ENCODE measurements at regions not wholly inside any gene's neighbourhood (a gene's known extent, or its start where the extent isn't known, plus 50 kb on each side); places are given as distances from the start of the nearest gene placed in this dataset.

DNA sequence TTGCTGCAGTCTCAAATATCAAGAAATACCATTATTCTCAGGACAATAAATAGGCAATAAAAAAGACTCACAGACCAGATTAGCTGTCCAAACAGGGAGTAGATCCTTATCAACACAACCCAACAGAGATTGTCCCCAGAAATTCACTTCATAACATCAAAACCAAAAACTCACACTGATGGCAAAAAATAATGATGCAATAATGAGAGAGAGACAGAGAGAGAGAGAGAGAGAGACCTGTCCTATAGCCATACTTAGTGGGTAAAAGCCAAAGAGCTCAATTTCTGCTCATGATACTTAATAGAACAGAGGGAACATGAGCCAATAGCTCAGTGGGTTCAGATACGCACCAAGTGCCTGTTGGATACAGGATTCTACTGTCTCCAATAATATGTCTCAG, 244.5 kb downstream of the FAM72C start:
- Histone ChIP-seq H4K20me1 (ENCODE audit: insufficient read depth) (no peaks in the 10 kb centered on the region), H3K27ac (ENCODE audit: low read depth, low read length) (no peak overlapping the region), H3K27me3 (ENCODE audit: insufficient read depth, low read length) (no peaks in the 10 kb centered on the region), H3K4me2 (ENCODE audit: low read length) (no peak overlapping the region), H3K9ac (ENCODE audit: low read length) (no peak overlapping the region), H2AFZ (ENCODE audit: low read depth, low read length, poor library complexity, severe bottlenecking) (no peak overlapping the region), H3K4me3 (replicated peaks in 1 of 2; ENCODE audit: low read depth in 1 of 2, low read length in 2 of 2) (no peak overlapping the region), H3K9me3 (ENCODE audit: control insufficient read depth in 1 of 2, insufficient read depth in 1 of 2, low read depth in 1 of 2, low read length in 2 of 2) (no peaks in the 10 kb centered on the region), H3K4me1 (ENCODE audit: control insufficient read depth in 1 of 2, insufficient read depth in 2 of 2, low read length in 2 of 2) (no peaks in the 10 kb centered on the region), H3K9me2 (ENCODE audit: insufficient read depth) (no peaks in the 10 kb centered on the region), H3K79me2 (ENCODE audit: insufficient read depth, low read length) (no peaks in the 10 kb centered on the region), H3K36me3 (ENCODE audit: control insufficient read depth in 1 of 2, insufficient read depth in 2 of 2, low read length in 2 of 2) (no peaks in the 10 kb centered on the region)
- RAD21 ChIA-PET (ENCODE audit: low non-redundant PET in 1 of 2, low total read pairs in 2 of 2, uncharacterized antibody in 2 of 2, unreplicated experiment in 2 of 2), result no interaction called here
- ATAC-seq (no peak), DNase-seq (ENCODE audit: low read depth, low spot score) (no peak)
- intact Hi-C loops (cut with micrococcal nuclease), result no loop called here
- POLR2A ChIA-PET, result no interaction called here
- BruUV-seq (replicated peaks), result no TSS peak
- CTCF ChIA-PET, result no interaction called here
- TF ChIP-seq, protein P1, sequence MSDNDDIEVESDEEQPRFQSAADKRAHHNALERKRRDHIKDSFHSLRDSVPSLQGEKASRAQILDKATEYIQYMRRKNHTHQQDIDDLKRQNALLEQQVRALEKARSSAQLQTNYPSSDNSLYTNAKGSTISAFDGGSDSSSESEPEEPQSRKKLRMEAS (IDR thresholded peaks at IDR 0.05), result no peak
- TF ChIP-seq FOSL1 (IDR thresholded peaks at IDR 0.05; ENCODE audit: low read depth), result no peak
- TF ChIP-seq SIN3A (IDR thresholded peaks at IDR 0.05; ENCODE audit: low read depth), result no peak
- no peak for TF ChIP-seq YY1 (IDR thresholded peaks at IDR 0.05; ENCODE audit: extremely low read depth, insufficient replicate concordance, low read depth, low read length)
- TF ChIP-seq, protein P2, sequence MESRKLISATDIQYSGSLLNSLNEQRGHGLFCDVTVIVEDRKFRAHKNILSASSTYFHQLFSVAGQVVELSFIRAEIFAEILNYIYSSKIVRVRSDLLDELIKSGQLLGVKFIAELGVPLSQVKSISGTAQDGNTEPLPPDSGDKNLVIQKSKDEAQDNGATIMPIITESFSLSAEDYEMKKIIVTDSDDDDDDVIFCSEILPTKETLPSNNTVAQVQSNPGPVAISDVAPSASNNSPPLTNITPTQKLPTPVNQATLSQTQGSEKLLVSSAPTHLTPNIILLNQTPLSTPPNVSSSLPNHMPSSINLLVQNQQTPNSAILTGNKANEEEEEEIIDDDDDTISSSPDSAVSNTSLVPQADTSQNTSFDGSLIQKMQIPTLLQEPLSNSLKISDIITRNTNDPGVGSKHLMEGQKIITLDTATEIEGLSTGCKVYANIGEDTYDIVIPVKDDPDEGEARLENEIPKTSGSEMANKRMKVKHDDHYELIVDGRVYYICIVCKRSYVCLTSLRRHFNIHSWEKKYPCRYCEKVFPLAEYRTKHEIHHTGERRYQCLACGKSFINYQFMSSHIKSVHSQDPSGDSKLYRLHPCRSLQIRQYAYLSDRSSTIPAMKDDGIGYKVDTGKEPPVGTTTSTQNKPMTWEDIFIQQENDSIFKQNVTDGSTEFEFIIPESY (IDR thresholded peaks at IDR 0.05; ENCODE audit: extremely low read depth, insufficient replicate concordance, low read length), result no peak
- TF ChIP-seq EZH2 (IDR thresholded peaks at IDR 0.05), result no peak
- TF ChIP-seq, protein P3, sequence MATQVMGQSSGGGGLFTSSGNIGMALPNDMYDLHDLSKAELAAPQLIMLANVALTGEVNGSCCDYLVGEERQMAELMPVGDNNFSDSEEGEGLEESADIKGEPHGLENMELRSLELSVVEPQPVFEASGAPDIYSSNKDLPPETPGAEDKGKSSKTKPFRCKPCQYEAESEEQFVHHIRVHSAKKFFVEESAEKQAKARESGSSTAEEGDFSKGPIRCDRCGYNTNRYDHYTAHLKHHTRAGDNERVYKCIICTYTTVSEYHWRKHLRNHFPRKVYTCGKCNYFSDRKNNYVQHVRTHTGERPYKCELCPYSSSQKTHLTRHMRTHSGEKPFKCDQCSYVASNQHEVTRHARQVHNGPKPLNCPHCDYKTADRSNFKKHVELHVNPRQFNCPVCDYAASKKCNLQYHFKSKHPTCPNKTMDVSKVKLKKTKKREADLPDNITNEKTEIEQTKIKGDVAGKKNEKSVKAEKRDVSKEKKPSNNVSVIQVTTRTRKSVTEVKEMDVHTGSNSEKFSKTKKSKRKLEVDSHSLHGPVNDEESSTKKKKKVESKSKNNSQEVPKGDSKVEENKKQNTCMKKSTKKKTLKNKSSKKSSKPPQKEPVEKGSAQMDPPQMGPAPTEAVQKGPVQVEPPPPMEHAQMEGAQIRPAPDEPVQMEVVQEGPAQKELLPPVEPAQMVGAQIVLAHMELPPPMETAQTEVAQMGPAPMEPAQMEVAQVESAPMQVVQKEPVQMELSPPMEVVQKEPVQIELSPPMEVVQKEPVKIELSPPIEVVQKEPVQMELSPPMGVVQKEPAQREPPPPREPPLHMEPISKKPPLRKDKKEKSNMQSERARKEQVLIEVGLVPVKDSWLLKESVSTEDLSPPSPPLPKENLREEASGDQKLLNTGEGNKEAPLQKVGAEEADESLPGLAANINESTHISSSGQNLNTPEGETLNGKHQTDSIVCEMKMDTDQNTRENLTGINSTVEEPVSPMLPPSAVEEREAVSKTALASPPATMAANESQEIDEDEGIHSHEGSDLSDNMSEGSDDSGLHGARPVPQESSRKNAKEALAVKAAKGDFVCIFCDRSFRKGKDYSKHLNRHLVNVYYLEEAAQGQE (IDR thresholded peaks at IDR 0.05; ENCODE audit: low read depth), result no peak
- no peak for TF ChIP-seq POLR2AphosphoS5 (IDR thresholded peaks at IDR 0.05; ENCODE audit: low read depth, low read length)
- TF ChIP-seq CBX3 (IDR thresholded peaks at IDR 0.05; ENCODE audit: low read depth), result no peak
- TF ChIP-seq, protein P4, sequence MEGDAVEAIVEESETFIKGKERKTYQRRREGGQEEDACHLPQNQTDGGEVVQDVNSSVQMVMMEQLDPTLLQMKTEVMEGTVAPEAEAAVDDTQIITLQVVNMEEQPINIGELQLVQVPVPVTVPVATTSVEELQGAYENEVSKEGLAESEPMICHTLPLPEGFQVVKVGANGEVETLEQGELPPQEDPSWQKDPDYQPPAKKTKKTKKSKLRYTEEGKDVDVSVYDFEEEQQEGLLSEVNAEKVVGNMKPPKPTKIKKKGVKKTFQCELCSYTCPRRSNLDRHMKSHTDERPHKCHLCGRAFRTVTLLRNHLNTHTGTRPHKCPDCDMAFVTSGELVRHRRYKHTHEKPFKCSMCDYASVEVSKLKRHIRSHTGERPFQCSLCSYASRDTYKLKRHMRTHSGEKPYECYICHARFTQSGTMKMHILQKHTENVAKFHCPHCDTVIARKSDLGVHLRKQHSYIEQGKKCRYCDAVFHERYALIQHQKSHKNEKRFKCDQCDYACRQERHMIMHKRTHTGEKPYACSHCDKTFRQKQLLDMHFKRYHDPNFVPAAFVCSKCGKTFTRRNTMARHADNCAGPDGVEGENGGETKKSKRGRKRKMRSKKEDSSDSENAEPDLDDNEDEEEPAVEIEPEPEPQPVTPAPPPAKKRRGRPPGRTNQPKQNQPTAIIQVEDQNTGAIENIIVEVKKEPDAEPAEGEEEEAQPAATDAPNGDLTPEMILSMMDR (IDR thresholded peaks at IDR 0.05 in 2 of 3, conservative IDR thresholded peaks at IDR 0.05 in 1 of 3; ENCODE audit: borderline replicate concordance in 1 of 3, insufficient read depth in 1 of 3, low read depth in 2 of 3, low read length in 2 of 3), result no peak
- TF ChIP-seq TCF7L2 (IDR thresholded peaks at IDR 0.05; ENCODE audit: borderline replicate concordance, extremely low read depth, insufficient read depth, insufficient read length), result no peak
- no peak for TF ChIP-seq SP1 (IDR thresholded peaks at IDR 0.05; ENCODE audit: low read depth)
- no peak for TF ChIP-seq POLR2A (IDR thresholded peaks at IDR 0.05; ENCODE audit: borderline replicate concordance, extremely low read depth, insufficient read depth, insufficient read length)
- TF ChIP-seq ELF1 (IDR thresholded peaks at IDR 0.05; ENCODE audit: borderline replicate concordance, low read depth), result no peak
- TF ChIP-seq ZNF274 (IDR thresholded peaks at IDR 0.05; ENCODE audit: low read depth, low read length), result no peak
- no peak for TF ChIP-seq EZH2phosphoT487 (IDR thresholded peaks at IDR 0.05; ENCODE audit: borderline replicate concordance)
- TF ChIP-seq RAD21 (IDR thresholded peaks at IDR 0.05; ENCODE audit: low read depth), result no peak
- no peak for TF ChIP-seq CEBPB (IDR thresholded peaks at IDR 0.05; ENCODE audit: low read depth)
- TF ChIP-seq SRF (IDR thresholded peaks at IDR 0.05; ENCODE audit: low read depth), result no peak
- TF ChIP-seq, protein P5, sequence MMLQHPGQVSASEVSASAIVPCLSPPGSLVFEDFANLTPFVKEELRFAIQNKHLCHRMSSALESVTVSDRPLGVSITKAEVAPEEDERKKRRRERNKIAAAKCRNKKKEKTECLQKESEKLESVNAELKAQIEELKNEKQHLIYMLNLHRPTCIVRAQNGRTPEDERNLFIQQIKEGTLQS (IDR thresholded peaks at IDR 0.05), result no peak

Data from HCT116 (cell line).